ENCODE measurements at regions not wholly inside any gene's neighbourhood (a gene's known extent, or its start where the extent isn't known, plus 50 kb on each side); places are given as distances from the start of the nearest gene placed in this dataset.

DNA sequence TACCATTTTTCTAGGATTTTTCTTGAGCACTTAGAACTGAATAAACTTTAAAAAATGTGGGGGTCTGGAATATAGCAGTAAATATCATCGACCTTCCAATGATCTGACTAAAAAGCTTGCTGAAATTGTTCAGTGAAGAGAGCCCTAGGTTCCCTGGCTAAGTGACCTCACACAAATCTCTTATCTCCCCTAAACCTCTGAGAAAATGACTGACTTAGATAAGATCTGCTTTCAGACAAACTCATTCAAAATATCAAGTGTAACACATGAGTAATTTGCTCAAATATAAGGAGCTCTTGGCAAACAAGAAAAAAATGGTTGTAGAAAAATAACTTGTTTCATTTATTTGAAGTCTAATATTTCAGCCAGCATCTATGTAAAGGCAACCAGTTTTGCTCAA, 441.7 kb upstream of the SLIT2 start:
- Histone ChIP-seq H3K36me3 (ENCODE audit: insufficient read depth, low read length) (no peaks in the 10 kb centered on the region), H3K27me3 (ENCODE audit: control insufficient read depth in 1 of 2, insufficient read depth in 2 of 2, low read length in 2 of 2) (no peaks in the 10 kb centered on the region), H3K27ac (ENCODE audit: low read depth, low read length) (no peak overlapping the region), H3K4me1 (ENCODE audit: insufficient read depth, low read length) (no peaks in the 10 kb centered on the region), H3K9me3 (ENCODE audit: low read length) (no peaks in the 10 kb centered on the region), H3K4me3 (ENCODE audit: low read depth in 1 of 2, low read length in 2 of 2) (no peak overlapping the region), H3K9ac (ENCODE audit: low read length) (no peak overlapping the region)

DNA sequence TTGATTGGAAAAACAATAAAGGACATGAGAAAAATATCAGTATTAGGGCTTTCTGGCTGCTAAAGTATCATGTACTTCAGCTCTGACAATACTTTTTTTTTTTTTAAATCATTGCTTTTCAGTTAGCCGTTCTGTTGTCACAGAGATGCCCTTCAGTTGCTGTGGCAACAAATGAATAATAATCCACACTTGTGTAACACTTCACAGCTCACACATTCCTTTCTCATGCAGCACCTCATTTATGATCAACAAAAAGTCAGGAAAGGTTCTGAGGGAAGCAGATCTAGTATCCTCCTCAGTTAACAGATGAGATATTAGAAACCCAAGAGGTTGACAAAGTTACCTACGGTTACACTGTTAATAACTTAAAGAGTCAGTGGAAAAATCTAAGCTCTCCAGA, 444.2 kb upstream of the SLIT2 start:
- H3K9me3 ChIP-seq (ENCODE audit: low read length), result no peaks in the 10 kb centered on the region
- H3K36me3 ChIP-seq (ENCODE audit: insufficient read depth, low read length), result no peaks in the 10 kb centered on the region
- H3K4me3 ChIP-seq (ENCODE audit: low read depth in 1 of 2, low read length in 2 of 2), result no peak overlapping the region
- no peaks in the 10 kb centered on the region for H3K27me3 ChIP-seq (ENCODE audit: control insufficient read depth in 1 of 2, insufficient read depth in 2 of 2, low read length in 2 of 2)
- H3K4me1 ChIP-seq (ENCODE audit: insufficient read depth, low read length), result no peaks in the 10 kb centered on the region
- H3K27ac ChIP-seq (ENCODE audit: low read depth, low read length), result no peak overlapping the region
- H3K9ac ChIP-seq (ENCODE audit: low read length), result no peak overlapping the region

DNA sequence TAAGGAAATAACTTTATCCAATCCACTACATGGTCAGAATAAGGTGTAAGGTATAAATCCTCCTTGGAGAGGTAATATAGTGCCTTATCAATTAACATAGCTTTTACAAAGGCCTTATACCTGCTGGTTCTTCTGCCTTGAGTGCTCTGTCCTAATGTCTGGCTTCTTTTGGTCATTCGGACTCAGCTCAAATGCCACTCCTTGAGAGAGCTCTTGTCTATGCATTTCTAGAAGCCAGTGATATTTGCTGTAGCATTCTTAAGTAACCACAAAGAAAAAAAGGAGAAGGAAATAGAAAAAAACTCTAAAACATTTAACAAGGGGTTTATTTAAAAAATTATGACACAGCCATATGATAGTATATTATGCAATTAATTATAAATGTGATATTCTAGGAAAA, 444.8 kb upstream of the SLIT2 start:
- Histone ChIP-seq H3K9me3 (ENCODE audit: low read length) (no peaks in the 10 kb centered on the region), H3K36me3 (ENCODE audit: insufficient read depth, low read length) (no peaks in the 10 kb centered on the region), H3K27ac (ENCODE audit: low read depth, low read length) (no peak overlapping the region), H3K9ac (ENCODE audit: low read length) (no peak overlapping the region), H3K4me3 (ENCODE audit: low read depth in 1 of 2, low read length in 2 of 2) (no peak overlapping the region), H3K27me3 (ENCODE audit: control insufficient read depth in 1 of 2, insufficient read depth in 2 of 2, low read length in 2 of 2) (no peaks in the 10 kb centered on the region), H3K4me1 (ENCODE audit: insufficient read depth, low read length) (no peaks in the 10 kb centered on the region)

DNA sequence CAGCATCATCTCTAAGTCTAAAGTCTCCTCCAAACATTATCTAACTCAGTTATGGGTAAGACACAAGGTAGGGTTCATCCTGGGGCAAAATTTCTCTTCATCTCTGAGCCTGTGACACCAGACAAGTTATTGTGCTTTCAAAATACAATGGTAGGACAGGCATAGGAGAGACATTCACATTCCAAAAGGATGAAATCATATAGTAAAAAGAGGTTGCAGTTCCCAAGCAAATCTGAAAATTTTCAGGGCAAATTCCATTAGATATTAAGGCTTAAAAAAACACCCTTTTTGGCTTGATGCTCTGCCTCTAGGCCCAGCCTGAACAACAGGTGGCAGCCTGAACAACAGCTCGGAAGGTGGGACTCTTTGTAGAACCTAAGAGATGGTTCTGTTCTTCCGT, 448.3 kb upstream of the SLIT2 start:
- no peak overlapping the region for H3K4me3 ChIP-seq (ENCODE audit: low read depth in 1 of 2, low read length in 2 of 2)

DNA sequence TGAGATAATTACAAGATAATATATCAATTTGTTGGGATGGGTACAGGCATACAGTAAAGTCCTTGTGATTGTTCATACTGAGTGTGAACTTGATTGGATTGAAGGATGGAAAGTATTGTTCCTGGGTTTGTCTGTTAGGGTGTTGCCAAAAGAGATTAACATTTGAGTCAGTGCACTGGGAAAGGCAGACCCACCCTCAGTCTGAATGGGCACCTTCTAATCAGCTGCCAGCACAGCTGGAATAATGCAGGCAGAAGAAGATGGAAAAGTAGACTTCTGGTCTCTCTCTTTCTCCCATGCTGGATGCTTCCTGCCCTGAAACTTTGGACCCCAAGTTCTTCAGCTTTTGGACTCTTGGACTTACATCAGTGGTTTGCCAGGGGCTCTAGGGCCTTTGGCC, 457.9 kb upstream of the SLIT2 start:
- H3K9me3 ChIP-seq (ENCODE audit: low read length), result no peaks in the 10 kb centered on the region
- no peak overlapping the region for H3K27ac ChIP-seq (ENCODE audit: low read depth, low read length)
- no peaks in the 10 kb centered on the region for H3K27me3 ChIP-seq (ENCODE audit: control insufficient read depth in 1 of 2, insufficient read depth in 2 of 2, low read length in 2 of 2)
- H3K9ac ChIP-seq (ENCODE audit: low read length), result no peak overlapping the region
- H3K4me1 ChIP-seq (ENCODE audit: insufficient read depth, low read length), result no peaks in the 10 kb centered on the region
- H3K36me3 ChIP-seq (ENCODE audit: insufficient read depth, low read length), result no peaks in the 10 kb centered on the region
- H3K4me3 ChIP-seq (ENCODE audit: low read depth in 1 of 2, low read length in 2 of 2), result no peak overlapping the region

More for the DNA sequence above, 448.3 kb upstream of the SLIT2 start:
- Histone ChIP-seq H3K9ac (ENCODE audit: low read length) (no peak overlapping the region), H3K27ac (ENCODE audit: low read depth, low read length) (no peak overlapping the region), H3K9me3 (ENCODE audit: low read length) (no peaks in the 10 kb centered on the region), H3K27me3 (ENCODE audit: control insufficient read depth in 1 of 2, insufficient read depth in 2 of 2, low read length in 2 of 2) (no peaks in the 10 kb centered on the region), H3K36me3 (ENCODE audit: insufficient read depth, low read length) (no peaks in the 10 kb centered on the region), H3K4me1 (ENCODE audit: insufficient read depth, low read length) (no peaks in the 10 kb centered on the region)

DNA sequence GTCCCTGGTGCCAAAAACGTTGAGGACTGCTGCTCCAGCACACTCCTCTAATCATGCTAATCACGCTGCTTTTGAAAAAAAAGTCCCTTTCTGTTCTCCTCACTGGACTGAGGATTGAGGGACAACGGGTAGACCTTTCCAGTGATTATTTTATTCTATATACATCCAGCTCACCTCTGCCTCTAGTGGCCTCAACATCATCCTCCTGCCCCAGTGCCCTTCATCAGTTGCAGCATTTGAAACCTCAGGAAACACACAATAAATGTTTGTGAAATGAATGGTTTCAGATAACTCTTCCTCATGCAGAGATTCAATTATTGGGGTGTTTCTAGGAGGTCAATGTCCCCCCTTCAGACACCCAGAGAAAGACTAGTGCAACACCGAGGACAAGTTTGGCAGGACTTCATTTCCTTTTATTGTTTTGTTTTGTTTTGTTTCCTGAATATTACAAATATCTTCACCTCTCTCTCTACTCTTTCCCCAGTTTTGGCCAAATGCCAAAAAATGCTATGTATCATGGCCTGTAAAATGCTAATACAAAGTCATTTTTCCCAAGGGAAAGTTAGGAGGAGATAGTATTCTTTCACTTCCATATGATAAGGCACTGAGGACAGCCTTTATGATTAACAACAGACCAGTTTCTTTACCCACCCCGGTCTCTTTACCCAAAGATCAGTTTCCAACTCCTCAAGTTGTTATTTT, 460.1 kb upstream of the SLIT2 start:
- H3K4me3 ChIP-seq (ENCODE audit: low read depth in 1 of 2, low read length in 2 of 2), result no peak overlapping the region
- no peaks in the 10 kb centered on the region for H3K27me3 ChIP-seq (ENCODE audit: control insufficient read depth in 1 of 2, insufficient read depth in 2 of 2, low read length in 2 of 2)
- H3K4me1 ChIP-seq (ENCODE audit: insufficient read depth, low read length), result no peaks in the 10 kb centered on the region
- H3K36me3 ChIP-seq (ENCODE audit: insufficient read depth, low read length), result no peaks in the 10 kb centered on the region
- no peaks in the 10 kb centered on the region for H3K9me3 ChIP-seq (ENCODE audit: low read length)
- no peak overlapping the region for H3K27ac ChIP-seq (ENCODE audit: low read depth, low read length)
- no peak overlapping the region for H3K9ac ChIP-seq (ENCODE audit: low read length)

DNA sequence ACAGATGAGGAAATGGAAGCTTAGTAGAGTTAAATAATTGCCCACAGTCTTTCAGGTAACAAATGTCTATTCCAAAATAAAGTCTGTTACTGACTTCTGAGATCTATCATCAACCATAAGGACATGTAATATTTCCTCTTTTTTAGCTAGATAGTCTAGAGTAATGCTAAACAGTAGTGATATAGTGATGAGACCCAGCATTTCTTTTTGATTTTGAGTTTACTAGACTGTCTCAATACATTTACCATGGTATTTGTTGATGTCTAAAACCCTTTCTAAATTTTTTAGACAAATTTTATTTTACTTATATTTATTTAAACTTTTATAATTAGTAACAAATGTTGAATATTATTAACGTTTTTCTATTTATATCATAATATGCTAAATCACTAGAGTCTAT, 465.1 kb upstream of the SLIT2 start:
- Histone ChIP-seq H3K4me3 (ENCODE audit: low read depth in 1 of 2, low read length in 2 of 2) (no peak overlapping the region), H3K27ac (ENCODE audit: low read depth, low read length) (no peak overlapping the region), H3K9me3 (ENCODE audit: low read length) (no peaks in the 10 kb centered on the region), H3K27me3 (ENCODE audit: control insufficient read depth in 1 of 2, insufficient read depth in 2 of 2, low read length in 2 of 2) (no peaks in the 10 kb centered on the region), H3K36me3 (ENCODE audit: insufficient read depth, low read length) (no peaks in the 10 kb centered on the region), H3K4me1 (ENCODE audit: insufficient read depth, low read length) (no peaks in the 10 kb centered on the region), H3K9ac (ENCODE audit: low read length) (no peak overlapping the region)

DNA sequence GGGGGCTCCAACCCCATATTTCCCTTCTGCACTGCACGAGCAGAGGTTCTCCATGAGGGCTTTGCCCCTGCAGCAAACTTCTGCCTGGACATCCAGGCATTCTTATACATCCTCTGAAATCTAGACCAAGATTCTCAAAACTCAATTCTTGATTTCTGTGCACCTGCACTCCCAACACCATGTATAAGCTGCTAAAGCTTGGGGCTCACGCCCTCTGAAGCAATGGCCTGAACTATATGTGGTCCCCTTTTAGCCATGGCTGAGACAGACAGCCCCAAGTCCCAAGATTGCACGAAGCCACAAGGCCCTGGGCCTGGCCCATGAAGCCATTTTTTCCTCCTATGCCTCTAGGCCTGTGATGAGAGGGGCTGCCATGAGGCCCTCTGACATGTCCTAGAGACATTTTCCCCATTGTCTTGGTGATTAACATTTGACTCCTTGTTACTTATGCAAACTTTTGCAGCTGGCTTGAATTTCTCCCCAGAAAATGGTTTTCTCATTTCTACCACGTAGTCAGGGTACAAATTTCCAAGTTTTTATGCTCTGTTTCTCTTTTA, 468.0 kb upstream of the SLIT2 start:
- H3K4me3 ChIP-seq (ENCODE audit: low read depth in 1 of 2, low read length in 2 of 2), result no peak overlapping the region
- H3K9me3 ChIP-seq (ENCODE audit: low read length), result no peaks in the 10 kb centered on the region
- no peak overlapping the region for H3K27ac ChIP-seq (ENCODE audit: low read depth, low read length)
- H3K9ac ChIP-seq (ENCODE audit: low read length), result no peak overlapping the region
- H3K4me1 ChIP-seq (ENCODE audit: insufficient read depth, low read length), result no peaks in the 10 kb centered on the region
- no peaks in the 10 kb centered on the region for H3K27me3 ChIP-seq (ENCODE audit: control insufficient read depth in 1 of 2, insufficient read depth in 2 of 2, low read length in 2 of 2)
- H3K36me3 ChIP-seq (ENCODE audit: insufficient read depth, low read length), result no peaks in the 10 kb centered on the region

DNA sequence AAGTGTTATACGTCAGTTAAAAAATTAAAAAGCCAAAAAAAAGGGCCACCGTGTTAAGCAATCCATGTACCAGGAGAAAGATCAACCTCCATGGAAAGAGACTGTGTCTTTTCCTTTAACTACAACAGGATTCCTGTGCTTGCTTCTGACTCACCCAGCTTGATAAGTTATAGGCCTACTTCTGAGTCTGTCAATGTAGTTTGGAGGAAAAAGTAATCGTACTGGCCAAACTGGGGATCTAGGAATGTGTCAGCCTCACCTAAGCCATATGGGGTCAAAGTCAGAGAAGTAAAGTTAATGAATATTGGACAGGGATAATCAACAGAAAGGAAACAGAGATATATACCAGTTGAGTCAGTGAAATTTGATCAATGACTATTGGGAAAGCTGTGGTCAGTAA, 470.8 kb upstream of the SLIT2 start:
- Histone ChIP-seq H3K27ac (ENCODE audit: low read depth, low read length) (no peak overlapping the region), H3K4me3 (ENCODE audit: low read depth in 1 of 2, low read length in 2 of 2) (no peak overlapping the region), H3K9me3 (ENCODE audit: low read length) (no peaks in the 10 kb centered on the region), H3K4me1 (ENCODE audit: insufficient read depth, low read length) (no peaks in the 10 kb centered on the region), H3K27me3 (ENCODE audit: control insufficient read depth in 1 of 2, insufficient read depth in 2 of 2, low read length in 2 of 2) (no peaks in the 10 kb centered on the region), H3K9ac (ENCODE audit: low read length) (no peak overlapping the region), H3K36me3 (ENCODE audit: insufficient read depth, low read length) (no peaks in the 10 kb centered on the region)

DNA sequence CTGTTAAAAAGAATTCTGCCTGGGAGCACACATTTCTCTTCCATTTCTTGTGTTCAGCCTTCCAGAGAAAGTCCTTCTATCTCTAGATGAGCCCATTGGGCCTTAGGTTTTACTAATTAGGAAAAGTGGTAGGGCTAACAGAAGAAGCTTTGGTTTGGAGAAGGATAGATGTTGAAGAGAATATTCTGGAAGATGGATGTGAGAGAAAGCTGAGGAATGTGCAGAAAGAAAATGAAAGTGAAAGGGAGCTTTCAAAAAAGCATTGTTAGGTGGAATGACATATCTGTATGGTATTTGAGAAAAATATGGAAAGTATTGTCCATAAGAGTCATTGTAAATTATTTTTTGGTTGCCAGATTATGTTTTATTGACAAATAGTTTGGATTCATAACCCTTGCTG, 474.8 kb upstream of the SLIT2 start:
- Histone ChIP-seq H3K9ac (ENCODE audit: low read length) (no peak overlapping the region), H3K9me3 (ENCODE audit: low read length) (no peaks in the 10 kb centered on the region), H3K27ac (ENCODE audit: low read depth, low read length) (no peak overlapping the region), H3K4me3 (ENCODE audit: low read depth in 1 of 2, low read length in 2 of 2) (no peak overlapping the region), H3K4me1 (ENCODE audit: insufficient read depth, low read length) (no peaks in the 10 kb centered on the region), H3K27me3 (ENCODE audit: control insufficient read depth in 1 of 2, insufficient read depth in 2 of 2, low read length in 2 of 2) (no peaks in the 10 kb centered on the region), H3K36me3 (ENCODE audit: insufficient read depth, low read length) (no peaks in the 10 kb centered on the region)

DNA sequence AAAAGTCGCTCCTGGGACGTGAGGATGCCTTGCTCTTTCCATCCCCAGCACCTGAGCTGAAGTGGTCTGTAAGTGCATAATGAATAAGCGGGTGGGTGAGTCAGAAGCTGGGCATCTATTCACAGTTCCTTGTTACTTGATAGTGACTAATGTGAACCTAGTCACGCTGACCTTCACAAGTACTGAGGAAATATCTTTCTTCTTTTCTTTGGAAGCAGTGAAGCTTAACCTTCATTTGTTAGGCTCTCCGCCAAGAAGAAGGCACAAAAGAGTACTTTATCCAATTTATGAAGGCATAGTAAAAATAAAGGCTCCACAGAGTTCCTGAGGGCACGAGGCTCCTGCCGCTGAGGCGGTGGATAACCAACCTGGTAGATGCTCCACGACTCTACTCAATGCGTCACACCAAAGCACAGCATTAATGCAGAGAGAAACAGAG, 475.7 kb upstream of the SLIT2 start:
- Histone ChIP-seq H3K4me3 (ENCODE audit: low read depth in 1 of 2, low read length in 2 of 2) (no peak overlapping the region), H3K27me3 (ENCODE audit: control insufficient read depth in 1 of 2, insufficient read depth in 2 of 2, low read length in 2 of 2) (no peaks in the 10 kb centered on the region), H3K36me3 (ENCODE audit: insufficient read depth, low read length) (no peaks in the 10 kb centered on the region)

DNA sequence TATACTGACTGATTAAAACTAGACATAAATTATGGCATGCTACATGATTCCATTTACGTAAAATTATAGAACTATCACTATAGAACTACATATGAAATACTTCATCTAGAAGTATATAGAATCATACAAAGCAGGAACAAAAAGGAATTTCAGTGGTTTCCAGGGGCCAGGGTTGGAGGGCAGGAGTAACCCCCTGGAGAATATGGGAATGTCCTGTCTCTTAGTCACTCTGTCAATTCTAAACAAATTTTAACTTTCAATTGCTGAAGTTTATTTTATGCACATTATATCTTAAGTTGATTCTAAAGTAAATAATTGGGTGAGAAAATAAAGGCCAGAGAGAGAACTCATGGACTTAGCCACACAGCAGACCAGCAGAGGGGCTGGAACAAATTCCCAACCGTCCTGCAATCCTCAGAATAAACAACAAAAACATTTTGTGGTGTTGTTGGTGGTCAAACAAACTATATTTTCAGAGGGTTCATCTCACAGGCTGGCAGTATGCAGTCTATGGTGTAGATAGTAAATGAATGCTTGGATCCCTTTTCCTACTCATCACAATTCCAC, 476.9 kb upstream of the SLIT2 start:
- no peak overlapping the region for H3K4me3 ChIP-seq (ENCODE audit: low read depth in 1 of 2, low read length in 2 of 2)
- H3K9me3 ChIP-seq (ENCODE audit: low read length), result no peaks in the 10 kb centered on the region
- H3K36me3 ChIP-seq (ENCODE audit: insufficient read depth, low read length), result no peaks in the 10 kb centered on the region
- no peak overlapping the region for H3K27ac ChIP-seq (ENCODE audit: low read depth, low read length)
- no peaks in the 10 kb centered on the region for H3K4me1 ChIP-seq (ENCODE audit: insufficient read depth, low read length)
- H3K9ac ChIP-seq (ENCODE audit: low read length), result no peak overlapping the region
- H3K27me3 ChIP-seq (ENCODE audit: control insufficient read depth in 1 of 2, insufficient read depth in 2 of 2, low read length in 2 of 2), result no peaks in the 10 kb centered on the region

More for the DNA sequence above, 475.7 kb upstream of the SLIT2 start:
- no peak overlapping the region for H3K9ac ChIP-seq (ENCODE audit: low read length)
- H3K27ac ChIP-seq (ENCODE audit: low read depth, low read length), result no peak overlapping the region
- no peaks in the 10 kb centered on the region for H3K9me3 ChIP-seq (ENCODE audit: low read length)
- H3K4me1 ChIP-seq (ENCODE audit: insufficient read depth, low read length), result no peaks in the 10 kb centered on the region
